ENCODE measurements at regions not wholly inside any gene's neighbourhood (a gene's known extent, or its start where the extent isn't known, plus 50 kb on each side); places are given as distances from the start of the nearest gene placed in this dataset.

DNA sequence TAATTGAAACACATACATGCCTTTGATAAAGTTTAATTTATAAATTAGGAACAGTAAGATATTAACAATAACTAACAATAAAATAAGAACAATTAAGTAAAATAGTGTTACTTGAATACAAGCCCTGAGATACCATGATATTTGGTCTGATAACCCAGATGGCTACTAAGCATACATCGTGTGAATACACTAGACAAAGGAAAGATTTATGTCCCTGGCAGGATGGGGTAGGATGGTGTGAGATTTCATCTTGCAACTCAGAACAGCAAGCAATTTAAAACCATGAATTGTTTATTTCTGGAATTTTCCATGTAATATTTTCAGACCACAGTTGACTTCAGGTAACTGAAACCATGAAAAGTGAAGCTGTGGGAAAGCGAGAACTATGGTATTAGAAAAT lies 169.5 kb downstream of the DIPK2A start:
- H3K27ac ChIP-seq (ENCODE audit: control insufficient read depth, insufficient read depth, low read length) = no peak overlapping the region

DNA sequence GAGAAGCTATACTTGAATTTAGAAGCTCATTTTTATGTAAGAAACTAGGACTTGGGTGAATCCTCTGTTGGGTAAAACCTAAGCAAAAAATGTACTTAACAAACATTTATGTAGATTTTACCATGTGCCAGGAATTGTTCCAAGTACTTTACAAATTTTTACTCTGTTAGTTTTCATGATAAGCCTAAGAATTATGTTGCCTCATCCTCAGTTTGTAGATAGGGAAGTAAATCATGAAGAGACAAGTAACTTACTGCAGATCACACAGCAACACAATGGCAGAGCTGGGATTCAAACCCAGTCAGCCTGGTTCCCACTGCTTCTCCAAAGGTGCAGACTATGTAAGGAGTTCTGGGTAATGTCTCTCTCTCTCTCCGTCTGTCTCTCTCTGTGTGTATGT lies 169.9 kb downstream of the DIPK2A start:
- dilution Hi-C loops (cut with MboI; ENCODE audit: extremely low pct_ligation_motif_present, low sequenced_read_pairs) = no loop called here

More for the DNA sequence above, 169.5 kb downstream of the DIPK2A start:
- no peaks in the 10 kb centered on the region for H3K36me3 ChIP-seq (ENCODE audit: control insufficient read depth in 2 of 2, extremely low read depth in 1 of 2, insufficient read depth in 2 of 2, low read length in 2 of 2)
- dilution Hi-C loops (cut with MboI; ENCODE audit: extremely low pct_ligation_motif_present, low sequenced_read_pairs) = no loop called here
- no peak for FAIRE-seq
- H3K79me2 ChIP-seq (ENCODE audit: control insufficient read depth, insufficient read depth, low read length) = no peaks in the 10 kb centered on the region
- H3K9me3 ChIP-seq (ENCODE audit: control insufficient read depth, low read depth, low read length) = no peaks in the 10 kb centered on the region
- H3K27me3 ChIP-seq (ENCODE audit: control insufficient read depth, extremely low read depth, insufficient read depth, low read length) = no peaks in the 10 kb centered on the region
- no peak overlapping the region for H3K9ac ChIP-seq (ENCODE audit: control insufficient read depth, extremely low read depth, insufficient read depth, low read length)
- no peaks in the 10 kb centered on the region for H4K20me1 ChIP-seq (ENCODE audit: control insufficient read depth, extremely low read depth, insufficient read depth, low read length)
- TF ChIP-seq CTCF (optimal IDR thresholded peaks at IDR 0.05 in 1 of 3, IDR thresholded peaks at IDR 0.05 in 1 of 3, conservative IDR thresholded peaks at IDR 0.05 in 1 of 3; ENCODE audit: extremely low read depth in 1 of 3, insufficient read depth in 2 of 3, low read length in 3 of 3) (no peak), EZH2 (IDR thresholded peaks at IDR 0.05; ENCODE audit: low read length) (no peak)
- DNase-seq (ENCODE audit: low read depth, low spot score) = no peak
- no peak overlapping the region for H3K4me3 ChIP-seq (ENCODE audit: control insufficient read depth in 2 of 3, extremely low read depth in 1 of 3, insufficient read depth in 2 of 3, low read depth in 1 of 3, low read length in 3 of 3)
- H2AFZ ChIP-seq (ENCODE audit: control insufficient read depth, low read length) = no peak overlapping the region
- H3K9me1 ChIP-seq (ENCODE audit: control insufficient read depth, extremely low read depth, insufficient read depth, low read length) = no peaks in the 10 kb centered on the region
- no peak overlapping the region for H3K4me2 ChIP-seq (ENCODE audit: control insufficient read depth, extremely low read depth, insufficient read depth, low read depth, low read length)
- H3K4me1 ChIP-seq (ENCODE audit: control insufficient read depth, extremely low read depth, insufficient read depth, low read length) = peaks cover 12% of the 10 kb centered on the region

More for the DNA sequence above, 169.9 kb downstream of the DIPK2A start:
- H3K4me2 ChIP-seq (ENCODE audit: control insufficient read depth, extremely low read depth, insufficient read depth, low read depth, low read length) = no peak overlapping the region
- H3K9me3 ChIP-seq (ENCODE audit: control insufficient read depth, low read depth, low read length) = no peaks in the 10 kb centered on the region
- no peak overlapping the region for H3K9ac ChIP-seq (ENCODE audit: control insufficient read depth, extremely low read depth, insufficient read depth, low read length)
- H3K27ac ChIP-seq (ENCODE audit: control insufficient read depth, insufficient read depth, low read length) = no peak overlapping the region
- H3K9me1 ChIP-seq (ENCODE audit: control insufficient read depth, extremely low read depth, insufficient read depth, low read length) = no peaks in the 10 kb centered on the region
- FAIRE-seq = no peak
- no peaks in the 10 kb centered on the region for H3K79me2 ChIP-seq (ENCODE audit: control insufficient read depth, insufficient read depth, low read length)
- H4K20me1 ChIP-seq (ENCODE audit: control insufficient read depth, extremely low read depth, insufficient read depth, low read length) = no peaks in the 10 kb centered on the region
- H3K4me1 ChIP-seq (ENCODE audit: control insufficient read depth, extremely low read depth, insufficient read depth, low read length) = peaks cover 12% of the 10 kb centered on the region
- DNase-seq (ENCODE audit: low read depth, low spot score) = no peak
- no peak overlapping the region for H2AFZ ChIP-seq (ENCODE audit: control insufficient read depth, low read length)
- H3K4me3 ChIP-seq (ENCODE audit: control insufficient read depth in 2 of 3, extremely low read depth in 1 of 3, insufficient read depth in 2 of 3, low read depth in 1 of 3, low read length in 3 of 3) = no peak overlapping the region
- H3K27me3 ChIP-seq (ENCODE audit: control insufficient read depth, extremely low read depth, insufficient read depth, low read length) = no peaks in the 10 kb centered on the region
- no peaks in the 10 kb centered on the region for H3K36me3 ChIP-seq (ENCODE audit: control insufficient read depth in 2 of 2, extremely low read depth in 1 of 2, insufficient read depth in 2 of 2, low read length in 2 of 2)
- TF ChIP-seq CTCF (optimal IDR thresholded peaks at IDR 0.05 in 1 of 3, IDR thresholded peaks at IDR 0.05 in 1 of 3, conservative IDR thresholded peaks at IDR 0.05 in 1 of 3; ENCODE audit: extremely low read depth in 1 of 3, insufficient read depth in 2 of 3, low read length in 3 of 3) = no peak
- no peak for TF ChIP-seq EZH2 (IDR thresholded peaks at IDR 0.05; ENCODE audit: low read length)
